Left kidney (tissue), 1 donor: ENCODE measurements at regions not wholly inside any gene's neighbourhood (a gene's known extent, or its start where the extent isn't known, plus 50 kb on each side); places are given as distances from the start of the nearest gene placed in this dataset.

Source experiments
- DNase-seq: peaks from one replicate; pipeline ENCODE4 v3.0.0-alpha.2; 2013

GRCh38 chr2:126774761-126775160 is 118.8 kb downstream of the GYPC start:
- no peak for DNase-seq

DNA sequence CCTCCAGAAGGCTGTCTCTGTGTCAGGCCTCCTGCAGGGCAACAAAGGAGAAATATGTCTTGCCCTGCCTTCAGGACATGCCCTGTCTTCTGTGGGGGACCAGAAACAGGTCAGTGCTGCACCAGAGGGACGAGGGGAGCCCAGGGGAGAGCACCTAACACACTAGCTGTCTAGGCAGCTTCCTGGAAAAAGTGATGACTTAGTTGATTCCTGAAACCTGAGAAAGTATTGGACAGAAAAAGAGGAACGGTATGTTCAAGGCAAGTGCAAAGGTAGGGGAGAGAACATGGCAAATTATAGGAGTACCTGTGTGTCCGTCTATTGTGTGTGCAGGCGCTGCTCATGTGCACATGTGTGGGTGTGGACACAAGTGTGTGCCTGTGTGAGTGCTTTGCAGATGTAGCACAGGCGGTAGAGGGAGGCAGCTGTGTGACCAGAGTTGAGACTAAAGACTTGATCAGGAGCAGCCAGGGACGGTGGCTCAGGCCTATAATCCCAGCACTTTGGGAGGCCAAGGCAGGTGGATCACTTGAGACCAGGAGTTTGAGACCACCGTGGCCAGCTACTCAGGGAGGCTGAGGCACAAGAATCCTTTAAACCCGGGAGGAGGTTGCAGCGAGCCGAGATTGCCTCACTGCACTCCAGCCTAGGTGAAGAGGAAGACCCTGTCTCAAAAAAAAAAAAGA is 119.5 kb downstream of the GYPC start:
- no peak for DNase-seq

DNA sequence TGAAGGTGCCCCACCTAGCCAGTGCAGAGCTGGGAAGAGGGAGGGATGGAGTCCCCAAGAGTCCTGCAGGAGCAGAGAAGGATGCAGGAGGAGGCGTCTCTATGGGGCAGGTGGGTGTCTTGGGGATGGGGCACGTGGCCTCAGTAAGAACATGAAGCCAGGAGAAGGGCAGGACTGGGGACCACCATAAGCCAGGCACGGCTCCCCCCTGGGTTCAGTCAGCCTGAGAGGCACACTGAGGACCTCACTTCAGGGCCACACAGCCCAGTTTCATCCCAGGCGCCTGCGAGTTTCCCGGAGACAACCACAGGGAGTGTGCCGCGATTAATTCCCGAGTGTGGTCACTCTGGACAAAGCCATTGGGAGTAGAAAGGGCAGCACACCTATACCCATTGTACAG is 120.3 kb downstream of the GYPC start:
- DNase-seq, result no peak

DNA sequence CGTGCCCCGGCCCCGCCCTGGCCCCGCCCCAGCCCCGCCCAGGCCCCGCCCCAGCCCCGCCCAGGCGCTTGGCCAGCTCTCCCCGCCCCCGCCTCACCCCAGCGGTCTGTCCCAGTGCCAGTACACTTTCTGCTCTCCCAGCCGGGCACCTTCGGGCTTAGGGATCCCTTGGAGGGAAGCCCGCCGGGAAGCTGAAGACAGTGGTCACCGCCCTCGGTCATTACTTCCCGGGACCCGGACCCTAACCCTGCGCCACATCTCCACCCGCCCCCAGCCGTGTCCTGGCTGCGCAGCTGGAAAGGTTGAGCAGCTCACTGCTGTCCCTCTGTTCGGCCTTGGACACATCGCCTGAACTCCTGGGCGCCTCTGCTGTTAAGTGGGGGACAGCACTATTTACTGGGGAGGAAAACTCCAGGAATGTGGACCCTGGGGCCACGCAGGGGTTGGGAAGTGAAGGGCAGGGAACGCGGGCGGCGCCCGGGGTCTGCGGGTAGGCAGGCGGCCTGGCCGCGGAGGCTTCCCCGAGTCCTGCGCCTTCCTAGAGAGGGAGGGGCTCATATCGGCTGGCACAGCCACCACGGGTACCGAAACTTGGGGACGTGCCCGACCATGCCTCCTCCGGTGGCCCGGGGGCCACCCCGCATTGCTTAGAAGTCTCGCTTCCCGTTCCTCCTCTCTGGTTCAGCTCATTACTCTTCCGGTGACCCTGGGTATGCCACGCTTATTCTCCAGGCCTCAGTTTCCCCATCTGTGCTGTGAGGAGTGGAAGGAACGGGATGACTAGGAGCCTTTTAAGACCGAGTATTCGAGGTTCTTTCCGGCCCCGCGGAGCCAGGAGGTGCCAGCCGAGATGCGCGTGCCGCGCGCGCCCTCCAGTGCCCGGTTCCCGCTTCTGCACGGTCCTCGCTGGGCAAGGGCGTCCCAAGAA is 121.0 kb downstream of the GYPC start:
- DNase-seq, result peak; percentile 77

- no peak for DNase-seq
Observed at GRCh38 chr2:126777620-126777978, 121.1 kb upstream of the TEX51 start.

DNA sequence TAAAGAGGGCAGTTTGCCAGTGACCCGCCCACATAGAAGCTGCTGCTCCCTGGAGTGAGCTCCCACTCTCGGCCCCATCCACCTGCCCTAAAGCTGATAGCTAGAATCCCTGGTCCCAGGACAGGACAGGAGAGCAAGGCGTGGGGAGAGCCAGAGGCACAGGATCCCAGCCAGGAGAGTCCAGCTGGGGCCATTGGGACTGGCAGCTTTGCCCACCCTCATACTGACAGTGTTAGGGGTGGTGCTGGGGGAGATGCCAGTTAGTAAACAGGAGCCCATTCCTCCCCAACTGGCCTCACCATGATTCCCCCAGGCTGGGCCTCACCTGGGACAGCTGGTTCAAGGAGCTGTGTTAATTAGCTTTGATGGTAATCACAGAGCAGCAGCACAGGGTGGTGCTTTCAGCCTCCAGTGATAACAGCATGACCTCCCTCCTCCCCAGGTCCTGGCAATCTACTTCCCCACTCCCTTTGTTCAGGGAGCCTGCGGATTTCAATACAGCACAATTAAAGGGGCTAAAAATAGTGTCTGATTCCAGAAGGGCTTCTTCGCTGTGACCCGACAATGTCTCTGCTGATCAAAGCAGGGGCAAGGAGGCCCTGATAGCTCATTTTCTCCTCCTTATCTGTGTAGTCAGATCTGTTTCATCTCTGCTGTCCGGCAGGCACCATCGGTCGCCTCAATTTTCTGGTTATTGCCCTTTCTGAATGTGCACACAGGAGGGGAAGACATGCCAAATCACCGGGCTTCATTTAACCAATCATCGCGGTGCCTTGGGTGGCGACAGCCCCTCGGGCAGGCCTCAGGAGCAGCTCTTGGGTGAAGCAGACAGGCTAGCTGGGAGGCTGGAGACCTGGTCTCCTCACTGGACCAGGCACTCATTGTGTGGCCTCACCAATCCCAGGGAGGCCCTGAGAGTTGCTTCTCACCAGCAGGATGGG is 119.9 kb upstream of the TEX51 start:
- DNase-seq, result no peak

DNA sequence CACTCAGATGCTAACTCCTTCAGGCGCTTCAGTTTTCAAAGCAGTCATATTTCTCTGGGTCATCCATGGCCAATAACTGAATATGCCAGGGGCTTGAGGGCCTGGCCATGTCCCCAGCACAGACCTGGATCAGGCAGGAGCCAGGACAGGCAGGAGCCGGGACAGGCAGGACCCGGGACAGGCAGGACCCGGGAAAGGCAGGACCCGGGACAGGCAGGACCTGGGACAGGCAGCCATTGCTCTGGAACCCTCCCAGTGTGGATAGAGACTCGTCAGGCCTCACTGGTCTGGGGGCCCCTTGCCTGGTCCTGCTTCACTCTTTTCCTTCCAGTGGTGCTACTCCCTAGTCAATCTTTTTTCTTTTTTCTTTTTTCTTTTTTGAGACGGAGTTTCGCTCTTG is 117.5 kb upstream of the TEX51 start:
- no peak for DNase-seq

DNA sequence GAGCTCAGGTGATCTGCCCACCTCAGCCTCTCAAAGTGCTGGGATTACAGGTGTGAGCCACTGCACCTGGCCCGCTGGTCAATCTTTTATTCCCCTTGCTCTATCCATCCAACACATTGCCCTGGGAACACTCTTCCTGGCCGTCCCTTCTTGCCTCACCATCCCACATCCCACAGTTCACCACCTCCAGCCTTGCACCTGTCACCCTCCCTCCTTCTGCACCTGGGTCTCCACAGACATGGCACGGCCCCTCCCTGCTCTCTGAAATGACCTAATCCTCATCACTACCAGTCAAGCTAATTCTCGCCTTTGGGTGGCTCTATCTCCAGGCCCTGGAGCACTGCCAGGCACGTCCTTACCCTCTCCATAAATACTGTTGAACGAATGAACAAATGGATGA is 116.9 kb upstream of the TEX51 start:
- DNase-seq, result no peak

GRCh38 chr2:126782648-126783047 is 116.0 kb upstream of the TEX51 start:
- no peak for DNase-seq

GRCh38 chr2:126783341-126783740 is 115.3 kb upstream of the TEX51 start:
- DNase-seq, result no peak

DNA sequence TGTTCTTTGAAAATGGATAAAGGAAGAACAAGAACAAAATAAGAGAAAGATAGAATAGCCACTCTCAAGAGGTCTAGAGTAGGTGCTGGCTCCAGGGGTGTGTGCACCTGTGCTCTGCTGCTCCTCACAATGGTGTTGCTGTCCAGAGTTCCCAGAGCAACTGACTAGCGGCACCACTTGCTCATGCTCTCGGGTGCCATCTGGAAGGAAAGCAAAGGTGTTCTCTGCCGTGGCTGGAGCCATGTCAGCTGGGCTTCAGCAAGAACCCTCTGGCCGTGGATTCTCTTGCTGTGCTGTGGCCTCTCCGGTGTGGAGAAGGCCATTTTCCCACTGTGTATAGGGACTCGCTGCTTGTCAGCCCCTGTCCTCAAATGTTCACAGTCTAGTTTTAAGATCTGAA is 114.6 kb upstream of the TEX51 start:
- no peak for DNase-seq

DNA sequence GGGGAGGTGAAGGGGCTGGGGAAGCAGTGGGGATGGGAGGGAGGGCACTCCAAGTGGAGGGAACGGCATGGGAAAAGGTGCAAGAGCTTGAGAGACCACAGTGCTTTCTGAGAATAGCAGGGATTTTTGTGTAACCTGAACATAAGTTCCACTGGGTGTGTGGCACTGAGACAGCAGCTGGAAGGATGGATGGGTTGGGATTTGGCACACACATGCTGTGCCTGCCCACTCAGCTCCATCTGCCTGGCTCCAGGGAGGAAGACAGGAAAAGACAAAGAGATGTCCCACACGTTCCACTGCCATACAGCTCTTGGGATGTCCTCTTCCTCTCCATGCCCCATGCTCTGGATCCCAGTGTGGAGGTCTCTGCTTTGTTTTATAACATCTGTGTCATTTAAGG is 114.1 kb upstream of the TEX51 start:
- DNase-seq, result no peak

GRCh38 chr2:126785236-126785635 is 113.5 kb upstream of the TEX51 start:
- no peak for DNase-seq

DNA sequence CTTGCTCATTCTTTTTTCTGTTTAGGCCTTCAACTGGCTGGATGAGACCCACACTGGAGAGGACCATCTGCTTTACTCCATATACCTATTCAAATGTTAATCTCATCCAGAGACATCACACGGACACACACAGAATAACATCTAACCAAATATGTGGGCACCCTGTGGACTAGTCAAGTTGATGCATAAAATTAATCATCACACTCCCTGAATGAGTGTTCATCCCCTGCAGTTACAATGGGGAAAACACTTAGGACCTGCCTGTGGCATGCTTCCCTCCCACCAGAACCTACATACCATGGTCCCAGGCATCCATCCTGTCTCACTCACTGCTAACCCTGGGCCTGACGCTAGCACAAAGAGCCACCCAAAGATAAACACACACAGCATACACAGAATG is 112.8 kb upstream of the TEX51 start:
- no peak for DNase-seq

GRCh38 chr2:126786765-126787164 is 111.9 kb upstream of the TEX51 start:
- DNase-seq, result no peak

DNA sequence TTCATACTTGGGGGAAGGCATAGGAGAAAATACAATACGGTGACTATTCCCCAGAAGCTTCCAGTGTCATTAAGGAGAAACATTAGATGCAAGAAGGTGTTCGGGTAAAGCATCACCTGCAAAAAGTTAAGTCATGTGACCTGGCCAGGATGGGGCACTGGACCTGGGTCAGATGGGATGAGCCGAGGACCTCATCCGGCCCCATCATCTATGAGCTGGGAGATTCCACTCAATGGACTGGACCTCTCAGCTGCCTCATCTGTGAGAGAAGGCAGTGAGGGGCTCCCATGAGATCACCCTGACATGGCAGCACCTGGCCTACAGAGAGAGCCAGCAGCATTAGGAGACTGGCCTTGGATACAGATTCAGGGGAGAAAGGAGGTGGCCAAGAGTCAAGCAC is 111.4 kb upstream of the TEX51 start:
- DNase-seq, result no peak

DNA sequence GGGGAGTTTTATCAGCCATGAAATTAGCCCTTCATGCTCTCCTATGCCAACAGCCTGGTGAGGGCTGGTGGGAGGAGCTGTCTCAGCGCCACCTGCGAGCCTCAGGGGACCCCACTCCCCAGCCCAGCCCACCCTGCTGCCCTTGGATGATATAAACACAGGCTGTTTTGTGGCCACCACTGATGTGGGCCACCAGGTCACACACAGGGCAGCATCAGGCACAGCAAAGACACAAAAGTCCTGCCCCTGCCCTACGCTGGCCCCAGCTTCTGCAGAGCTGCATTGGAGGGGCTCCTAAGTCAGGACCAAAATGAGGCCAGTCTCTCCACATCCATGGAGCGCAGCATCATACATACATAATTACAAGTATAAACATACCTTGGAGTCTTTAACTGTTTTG is 110.6 kb upstream of the TEX51 start:
- no peak for DNase-seq

- no peak for DNase-seq
Observed at GRCh38 chr2:126788652-126789051, 110.0 kb upstream of the TEX51 start.

DNA sequence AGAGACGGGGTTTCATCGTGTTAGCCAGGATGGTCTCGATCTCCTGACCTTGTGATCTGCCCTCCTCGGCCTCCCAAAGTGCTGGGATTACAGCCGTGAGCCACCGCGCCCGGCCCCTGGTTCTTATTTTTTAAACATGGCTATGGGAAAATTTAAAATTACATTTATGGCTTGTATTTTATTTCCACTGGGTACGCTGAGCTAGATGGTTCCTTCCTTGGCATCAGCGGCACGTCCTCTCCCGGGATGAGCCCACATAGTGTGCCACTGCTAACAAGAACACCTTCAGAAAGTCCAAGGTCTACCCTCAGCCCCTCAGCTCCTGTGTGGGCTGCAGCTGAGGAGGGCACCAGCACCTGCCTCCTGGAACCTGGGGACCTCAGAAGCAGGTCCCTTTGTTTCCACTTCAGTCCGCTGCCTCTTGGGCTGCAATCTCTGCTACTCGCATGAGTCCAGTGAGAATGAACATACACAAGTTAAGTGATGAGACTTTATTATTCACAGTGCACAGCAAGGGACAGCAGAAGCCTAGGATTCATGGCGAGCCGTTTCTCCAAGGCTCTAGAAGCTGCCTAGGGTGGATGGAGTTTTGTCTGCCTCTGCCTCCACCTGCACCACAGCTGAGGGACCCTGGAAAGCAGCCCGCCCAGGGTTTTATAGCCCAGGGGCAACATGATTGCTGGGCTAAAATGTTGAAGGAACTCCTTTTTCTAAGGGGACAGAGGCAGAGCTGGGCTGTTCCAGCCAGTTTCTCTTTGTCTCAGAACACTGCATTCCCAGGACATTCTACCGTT is 107.5 kb upstream of the TEX51 start:
- DNase-seq, result no peak

DNA sequence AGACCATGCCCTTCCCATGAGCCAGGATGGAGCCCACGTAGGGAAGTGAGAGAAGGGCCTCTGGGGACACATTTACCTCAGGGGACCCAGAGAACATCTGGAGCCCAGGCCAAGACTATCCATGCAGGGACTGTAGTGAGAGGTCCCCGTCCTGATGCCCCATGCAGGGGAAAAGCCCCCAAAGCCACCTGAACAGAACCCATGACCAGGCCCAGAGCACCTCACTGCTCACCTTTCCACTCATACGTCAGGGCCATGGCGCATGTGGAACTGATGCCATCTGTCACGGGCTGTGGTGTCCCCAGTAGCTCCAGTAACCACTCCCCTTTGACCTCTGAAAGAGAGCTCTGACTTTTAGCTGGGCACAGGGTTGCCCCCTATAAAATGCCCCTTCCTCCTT is 106.5 kb upstream of the TEX51 start:
- no peak for DNase-seq

GRCh38 chr2:126792993-126793392 is 105.7 kb upstream of the TEX51 start:
- no peak for DNase-seq
